Lower leg skin (tissue), 3 donors: ENCODE measurements at regions not wholly inside any gene's neighbourhood (a gene's known extent, or its start where the extent isn't known, plus 50 kb on each side); places are given as distances from the start of the nearest gene placed in this dataset.

Experiments
- POLR2A ChIP-seq, 2 donors: fragments of 450-650 bp; IDR thresholded peaks; one replicate each; pipeline ENCODE4 v1.6.1; 2016 to 2017; ENCODE audit warnings: antibody characterized with exemption in 2 of 2, mild to moderate bottlenecking in 1 of 2, moderate library complexity in 1 of 2
- TF ChIP-seq, protein P1 (sequence below), 3 donors: fragments of 450-650 bp; IDR thresholded peaks; one replicate each; pipeline ENCODE4 v1.5.1; 2016; ENCODE audit warnings: antibody characterized with exemption in 3 of 3, mild to moderate bottlenecking in 3 of 3, moderate library complexity in 2 of 3

DNA sequence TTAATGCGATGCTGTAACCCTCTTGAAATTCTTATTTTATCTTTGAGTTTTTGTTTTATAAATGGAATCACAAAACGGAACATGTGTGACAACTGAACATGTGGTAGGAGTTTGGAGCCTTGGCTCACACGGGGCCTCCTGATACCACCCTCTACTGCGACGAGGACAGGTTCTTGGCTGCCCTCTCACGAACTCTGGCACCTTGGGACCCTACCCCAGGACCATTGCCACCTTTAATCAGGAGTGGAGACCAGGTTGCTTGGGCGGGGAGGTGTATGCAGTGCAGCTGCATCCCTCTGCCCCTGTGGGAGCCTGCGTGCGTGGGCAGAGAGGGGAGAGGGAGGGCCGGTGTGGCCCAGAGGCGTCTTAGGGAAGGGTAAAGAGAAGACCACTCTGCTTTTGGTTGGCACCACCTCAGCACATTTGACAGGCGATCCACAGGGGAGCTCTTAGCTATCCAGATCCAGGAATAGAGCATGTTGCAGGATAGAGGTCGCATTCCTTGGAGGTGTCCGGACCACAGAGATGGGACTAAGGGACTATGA, 753.9 kb upstream of the PTPRD start:
- TF ChIP-seq, protein P1, sequence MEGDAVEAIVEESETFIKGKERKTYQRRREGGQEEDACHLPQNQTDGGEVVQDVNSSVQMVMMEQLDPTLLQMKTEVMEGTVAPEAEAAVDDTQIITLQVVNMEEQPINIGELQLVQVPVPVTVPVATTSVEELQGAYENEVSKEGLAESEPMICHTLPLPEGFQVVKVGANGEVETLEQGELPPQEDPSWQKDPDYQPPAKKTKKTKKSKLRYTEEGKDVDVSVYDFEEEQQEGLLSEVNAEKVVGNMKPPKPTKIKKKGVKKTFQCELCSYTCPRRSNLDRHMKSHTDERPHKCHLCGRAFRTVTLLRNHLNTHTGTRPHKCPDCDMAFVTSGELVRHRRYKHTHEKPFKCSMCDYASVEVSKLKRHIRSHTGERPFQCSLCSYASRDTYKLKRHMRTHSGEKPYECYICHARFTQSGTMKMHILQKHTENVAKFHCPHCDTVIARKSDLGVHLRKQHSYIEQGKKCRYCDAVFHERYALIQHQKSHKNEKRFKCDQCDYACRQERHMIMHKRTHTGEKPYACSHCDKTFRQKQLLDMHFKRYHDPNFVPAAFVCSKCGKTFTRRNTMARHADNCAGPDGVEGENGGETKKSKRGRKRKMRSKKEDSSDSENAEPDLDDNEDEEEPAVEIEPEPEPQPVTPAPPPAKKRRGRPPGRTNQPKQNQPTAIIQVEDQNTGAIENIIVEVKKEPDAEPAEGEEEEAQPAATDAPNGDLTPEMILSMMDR (IDR thresholded peaks at IDR 0.05): no peak
- TF ChIP-seq POLR2A (IDR thresholded peaks at IDR 0.05): no peak
